OCI-LY3 (cell line): ENCODE measurements at regions not wholly inside any gene's neighbourhood (a gene's known extent, or its start where the extent isn't known, plus 50 kb on each side); places are given as distances from the start of the nearest gene placed in this dataset.
A peak's percentile ranks its signal among the peaks of the same experiment; 100 is the strongest.

Experiments
- H2AFZ ChIP-seq: fragments of 200-600, 300-600 bp; shearing (Covaris generic); 2 replicates; pipeline ENCODE4 v1.6.0; 2014; ENCODE audit warnings: antibody characterized with exemption, low read depth, low read length
- H3K27ac ChIP-seq: fragments of 200-600, 300-600 bp; sonication (generic); 2 replicates; pipeline ENCODE4 v1.5.1; 2014; ENCODE audit warnings: mild to moderate bottlenecking, low read length, moderate library complexity, mixed read lengths
- H3K27me3 ChIP-seq: fragments of 200-600, 300-600 bp; sonication (generic); 2 replicates; pipeline ENCODE4 v1.6.1; 2014; ENCODE audit warnings: low read depth, low read length, mixed read lengths
- H3K36me3 ChIP-seq: fragments of 200-600, 300-600 bp; sonication (generic); replicated peaks from 2 replicates; pipeline ENCODE3; 2014; ENCODE audit warnings: low read depth, low read length, mixed read lengths
- H3K4me1 ChIP-seq: fragments of 300-600, 200-600 bp; sonication (generic); 2 replicates; pipeline ENCODE4 v1.6.1; 2014; ENCODE audit warnings: low read length, mixed read lengths
- H3K4me2 ChIP-seq: fragments of 200-600, 300-600 bp; sonication (generic); 2 replicates; pipeline ENCODE4 v1.6.1; 2014; ENCODE audit warnings: low read length, mixed read lengths
- H3K4me3 ChIP-seq: fragments of 300-600, 200-600 bp; sonication (generic); 2 replicates; pipeline ENCODE4 v1.5.1; 2014; ENCODE audit warnings: antibody characterized with exemption, mild to moderate bottlenecking, low read length, moderate library complexity
- H3K79me2 ChIP-seq: fragments of 300-600, 200-600 bp; shearing (Covaris generic); 2 replicates; pipeline ENCODE4 v1.6.1; 2014; ENCODE audit warnings: mild to moderate bottlenecking, low read length, mixed read lengths
- H3K9ac ChIP-seq: fragments of 300-600, 200-600 bp; shearing (Covaris generic); 2 replicates; pipeline ENCODE4 v1.6.0; 2014; ENCODE audit warnings: mild to moderate bottlenecking, low read length, moderate library complexity
- H3K9me3 ChIP-seq: fragments of 200-600, 300-600 bp; shearing (Covaris generic); 2 replicates; pipeline ENCODE4 v1.6.1; 2014; ENCODE audit warnings: low read length, mixed read lengths; ENCODE audit not compliant: insufficient read depth
- H4K20me1 ChIP-seq: fragments of 200-600, 300-600 bp; sonication (generic); 2 replicates; pipeline ENCODE4 v1.6.1; 2016; ENCODE audit warnings: low read length, mixed read lengths; ENCODE audit not compliant: insufficient read depth
- CTCF ChIP-seq: fragments of 200-600, 300-600 bp; sonication (generic); IDR thresholded peaks from 2 replicates; pipeline ENCODE4 v1.5.1; 2014; ENCODE audit warnings: antibody characterized with exemption, low read length, low read depth
- EZH2phosphoT487 ChIP-seq: fragments of 200-600 bp; shearing (Covaris generic); IDR thresholded peaks from 2 replicates; pipeline ENCODE4 v1.6.1; 2018; ENCODE audit warnings: antibody characterized with exemption, mixed run types, low read depth

- H4K20me1 ChIP-seq = no peaks in the 10 kb centered on the region
- no peaks in the 10 kb centered on the region for H3K79me2 ChIP-seq
- H3K9me3 ChIP-seq = no peaks in the 10 kb centered on the region
- H3K27ac ChIP-seq = no peak overlapping the region
- no peak for TF ChIP-seq EZH2phosphoT487
- no peak for TF ChIP-seq CTCF
- no peaks in the 10 kb centered on the region for H3K36me3 ChIP-seq
- H3K4me2 ChIP-seq = no peak overlapping the region
- H3K4me1 ChIP-seq = no peaks in the 10 kb centered on the region
- H3K4me3 ChIP-seq = no peak overlapping the region
- H3K27me3 ChIP-seq = no peaks in the 10 kb centered on the region
- H2AFZ ChIP-seq = no peak overlapping the region
- H3K9ac ChIP-seq = no peak overlapping the region
Measured at GRCh38 chr1:5287178-5288150, 633.1 kb downstream of the AJAP1 start.

- H3K27ac ChIP-seq = no peak overlapping the region
- no peaks in the 10 kb centered on the region for H3K36me3 ChIP-seq
- no peak for TF ChIP-seq EZH2phosphoT487
- TF ChIP-seq CTCF = peak; percentile 36
- no peaks in the 10 kb centered on the region for H4K20me1 ChIP-seq
- H3K9me3 ChIP-seq = no peaks in the 10 kb centered on the region
- no peaks in the 10 kb centered on the region for H3K79me2 ChIP-seq
- H3K27me3 ChIP-seq = no peaks in the 10 kb centered on the region
- H3K4me2 ChIP-seq = no peak overlapping the region
- no peak overlapping the region for H2AFZ ChIP-seq
- no peak overlapping the region for H3K4me3 ChIP-seq
- no peaks in the 10 kb centered on the region for H3K4me1 ChIP-seq
- H3K9ac ChIP-seq = no peak overlapping the region
Measured at GRCh38 chr1:5286244-5286643, 631.8 kb downstream of the AJAP1 start.

GRCh38 chr1:5274527-5274926 is 620.1 kb downstream of the AJAP1 start:
- H3K9ac ChIP-seq = no peak overlapping the region
- H2AFZ ChIP-seq = no peak overlapping the region
- no peak overlapping the region for H3K4me3 ChIP-seq
- no peak overlapping the region for H3K27ac ChIP-seq
- H3K4me1 ChIP-seq = no peaks in the 10 kb centered on the region
- H3K27me3 ChIP-seq = no peaks in the 10 kb centered on the region
- H3K9me3 ChIP-seq = no peaks in the 10 kb centered on the region
- H3K36me3 ChIP-seq = no peaks in the 10 kb centered on the region
- H4K20me1 ChIP-seq = no peaks in the 10 kb centered on the region
- no peaks in the 10 kb centered on the region for H3K79me2 ChIP-seq
- no peak overlapping the region for H3K4me2 ChIP-seq
- TF ChIP-seq EZH2phosphoT487 (no peak), CTCF (no peak)

- Histone ChIP-seq H3K79me2 (no peaks in the 10 kb centered on the region), H3K4me2 (no peak overlapping the region), H3K4me3 (no peak overlapping the region), H3K36me3 (no peaks in the 10 kb centered on the region), H4K20me1 (no peaks in the 10 kb centered on the region), H3K27ac (no peak overlapping the region), H3K9me3 (no peaks in the 10 kb centered on the region), H3K27me3 (no peaks in the 10 kb centered on the region), H2AFZ (no peak overlapping the region), H3K4me1 (no peaks in the 10 kb centered on the region), H3K9ac (no peak overlapping the region)
- no peak for TF ChIP-seq EZH2phosphoT487
- TF ChIP-seq CTCF = no peak
Measured at GRCh38 chr1:5273280-5274003, 619.0 kb downstream of the AJAP1 start.
